GM23338 (cell line): ENCODE measurements at regions not wholly inside any gene's neighbourhood (a gene's known extent, or its start where the extent isn't known, plus 50 kb on each side); places are given as distances from the start of the nearest gene placed in this dataset.

ENCODE experiments used
- ATAC-seq: fragments of 200-7000 bp; cut with Tn5 transposase; 3 replicates; pipeline ENCODE4 v1.9.1; 2020
- DNase-seq: peaks from one replicate; pipeline ENCODE4 v3.0.0-alpha.2; 2015; ENCODE audit warnings: low spot score
- H2AFZ ChIP-seq: fragments of 200-600 bp; sonication (generic); 2 replicates; pipeline ENCODE4 v1.8.0; 2016; ENCODE audit warnings: antibody characterized with exemption, mild to moderate bottlenecking, moderate library complexity
- H3F3A ChIP-seq: fragments of 200-600 bp; sonication (generic); replicated peaks from 2 replicates; pipeline ENCODE4 v1.8.0; 2017; ENCODE audit warnings: antibody characterized with exemption, mixed run types, low read depth
- H3K27ac ChIP-seq: fragments of 200-600 bp; sonication (generic); 2 replicates; pipeline ENCODE4 v1.6.1; 2016; ENCODE audit warnings: low read depth
- H3K27me3 ChIP-seq: fragments of 200-600 bp; sonication (generic); 2 replicates; pipeline ENCODE4 v1.8.0; 2016; ENCODE audit warnings: mild to moderate bottlenecking, mixed run types, moderate library complexity; ENCODE audit not compliant: insufficient read depth
- H3K36me3 ChIP-seq: fragments of 200-600 bp; sonication (generic); 2 replicates; pipeline ENCODE4 v1.8.0; 2016; ENCODE audit warnings: mild to moderate bottlenecking; ENCODE audit not compliant: insufficient read depth
- H3K4me1 ChIP-seq: fragments of 200-600 bp; sonication (generic); 2 replicates; pipeline ENCODE4 v1.8.0; 2016; ENCODE audit warnings: mild to moderate bottlenecking, moderate library complexity; ENCODE audit not compliant: insufficient read depth
- H3K4me2 ChIP-seq: fragments of 200-600 bp; sonication (generic); 2 replicates; pipeline ENCODE4 v1.7.1; 2017; ENCODE audit warnings: mixed run types
- H3K4me3 ChIP-seq: fragments of 200-600 bp; sonication (generic); 2 replicates; pipeline ENCODE4 v1.6.1; 2016; ENCODE audit warnings: mixed run types
- H3K79me2 ChIP-seq: fragments of 200-600 bp; sonication (generic); replicated peaks from 2 replicates; pipeline ENCODE4 v1.8.0; 2017; ENCODE audit warnings: mild to moderate bottlenecking; ENCODE audit not compliant: insufficient read depth
- H3K9me2 ChIP-seq: fragments of 200-600 bp; sonication (generic); 2 replicates; pipeline ENCODE4 v1.8.0; 2017; ENCODE audit not compliant: insufficient read depth
- H4K20me1 ChIP-seq: fragments of 200-600 bp; sonication (generic); replicated peaks from 2 replicates; pipeline ENCODE4 v1.8.0; 2017; ENCODE audit warnings: mild to moderate bottlenecking; ENCODE audit not compliant: insufficient read depth
- H3K27ac Mint-ChIP-seq: 2 replicates; pipeline ENCODE4 v1.8.0; 2020; ENCODE audit warnings: inconsistent platforms, mild to moderate bottlenecking, moderate library complexity, mixed read lengths
- H3K27me3 Mint-ChIP-seq: 3 replicates; pipeline ENCODE4 v1.8.0; 2022; ENCODE audit warnings: low read depth, mild to moderate bottlenecking, moderate library complexity, mixed read lengths, inconsistent platforms; ENCODE audit not compliant: insufficient read depth, poor library complexity
- H3K36me3 Mint-ChIP-seq: 3 replicates; pipeline ENCODE4 v1.8.0; 2021; ENCODE audit warnings: low read depth, mild to moderate bottlenecking, inconsistent platforms, moderate library complexity, mixed read lengths
- H3K4me1 Mint-ChIP-seq: 3 replicates; pipeline ENCODE4 v1.8.0; 2020; ENCODE audit warnings: mild to moderate bottlenecking, inconsistent platforms, mixed read lengths
- H3K4me3 Mint-ChIP-seq: 3 replicates; pipeline ENCODE4 v1.8.0; 2021; ENCODE audit warnings: moderate library complexity, mild to moderate bottlenecking, inconsistent platforms, mixed read lengths
- H3K9me3 Mint-ChIP-seq: 3 replicates; pipeline ENCODE4 v1.8.0; 2020; ENCODE audit warnings: moderate library complexity, mild to moderate bottlenecking, inconsistent platforms, mixed read lengths
- CREB1 ChIP-seq: fragments of 250-450 bp; sonication (Bioruptor Pico); IDR thresholded peaks from 2 replicates; pipeline ENCODE4 v1.5.0; 2020; ENCODE audit warnings: low read depth, mild to moderate bottlenecking, moderate library complexity
- NANOG ChIP-seq: IDR thresholded peaks from 2 replicates; pipeline ENCODE4 v1.6.1; 2016; ENCODE audit warnings: antibody characterized with exemption, borderline replicate concordance
- STAT1 ChIP-seq: IDR thresholded peaks from one replicate; pipeline ENCODE4 v1.6.1; 2016; ENCODE audit warnings: antibody characterized with exemption; ENCODE audit not compliant: unreplicated experiment
- ZNF114 ChIP-seq: fragments of 250-450 bp; sonication (Bioruptor Pico); IDR thresholded peaks from 2 replicates; pipeline ENCODE4 v1.5.0; 2020; ENCODE audit warnings: mild to moderate bottlenecking, moderate library complexity
- ZNF331 ChIP-seq: fragments of 250-450 bp; sonication (Bioruptor Pico); IDR thresholded peaks from 2 replicates; pipeline ENCODE4 v1.5.0; 2020; ENCODE audit warnings: low read depth, mild to moderate bottlenecking, moderate library complexity
- TF ChIP-seq, protein P1 (sequence below), 2 experiments: fragments of 200-600 bp in 1 of 2; sonication (generic) in 1 of 2; conservative IDR thresholded peaks; 2 replicates each; pipeline versions ENCODE4 v1.5.1 to v1.6.1; 2016 to 2017; ENCODE audit warnings: antibody characterized with exemption in 2 of 2, low read depth in 2 of 2, mild to moderate bottlenecking in 2 of 2, moderate library complexity in 1 of 2
- TF ChIP-seq, protein P2 (sequence below): IDR thresholded peaks from one replicate; pipeline ENCODE4 v1.6.1; 2018; ENCODE audit warnings: antibody characterized with exemption; ENCODE audit not compliant: unreplicated experiment

DNA sequence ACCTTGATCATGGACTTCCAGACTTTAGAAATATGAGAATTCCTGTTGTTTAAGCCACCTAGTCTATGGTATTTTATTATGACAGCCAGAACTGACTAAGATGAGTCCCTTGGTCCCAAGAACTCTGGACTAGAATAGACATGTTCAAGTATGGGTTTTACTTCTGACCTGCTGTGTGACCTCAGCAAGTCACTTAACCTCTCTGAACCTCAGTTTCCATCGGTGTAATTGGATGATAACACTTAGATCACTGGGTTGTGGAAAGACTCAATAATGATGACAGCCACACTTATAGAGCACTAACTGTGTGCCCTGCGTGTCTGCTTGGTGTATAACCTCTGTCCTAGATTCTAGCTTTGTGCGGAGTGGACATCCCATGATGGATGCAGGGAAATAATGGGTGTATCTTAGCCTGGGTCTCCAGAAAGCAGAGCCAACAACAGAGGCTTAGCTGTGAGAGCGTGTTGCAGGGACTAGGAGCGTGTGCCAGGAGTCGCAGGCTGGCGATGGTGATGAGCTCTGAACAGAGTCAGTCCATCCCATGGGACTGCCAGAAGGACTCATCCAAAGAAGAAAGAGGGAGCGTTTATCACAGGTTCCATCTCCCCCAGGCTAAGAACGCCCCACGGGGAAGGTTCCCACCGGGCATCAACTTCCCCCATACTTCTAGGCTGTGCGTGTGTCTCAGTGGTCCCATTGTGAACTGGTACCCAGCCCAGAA lies 93.2 kb upstream of the TP53I11 start:
- no peaks in the 10 kb centered on the region for H3F3A ChIP-seq
- no peak overlapping the region for H3K4me3 Mint-ChIP-seq
- H3K27me3 ChIP-seq = no peaks in the 10 kb centered on the region
- no peaks in the 10 kb centered on the region for H3K79me2 ChIP-seq
- no peak overlapping the region for H3K4me2 ChIP-seq
- no peaks in the 10 kb centered on the region for H3K36me3 ChIP-seq
- no peaks in the 10 kb centered on the region for H3K4me1 ChIP-seq
- peaks cover 15% of the 10 kb centered on the region for H3K4me1 Mint-ChIP-seq
- TF ChIP-seq NANOG = no peak
- TF ChIP-seq, protein P1, sequence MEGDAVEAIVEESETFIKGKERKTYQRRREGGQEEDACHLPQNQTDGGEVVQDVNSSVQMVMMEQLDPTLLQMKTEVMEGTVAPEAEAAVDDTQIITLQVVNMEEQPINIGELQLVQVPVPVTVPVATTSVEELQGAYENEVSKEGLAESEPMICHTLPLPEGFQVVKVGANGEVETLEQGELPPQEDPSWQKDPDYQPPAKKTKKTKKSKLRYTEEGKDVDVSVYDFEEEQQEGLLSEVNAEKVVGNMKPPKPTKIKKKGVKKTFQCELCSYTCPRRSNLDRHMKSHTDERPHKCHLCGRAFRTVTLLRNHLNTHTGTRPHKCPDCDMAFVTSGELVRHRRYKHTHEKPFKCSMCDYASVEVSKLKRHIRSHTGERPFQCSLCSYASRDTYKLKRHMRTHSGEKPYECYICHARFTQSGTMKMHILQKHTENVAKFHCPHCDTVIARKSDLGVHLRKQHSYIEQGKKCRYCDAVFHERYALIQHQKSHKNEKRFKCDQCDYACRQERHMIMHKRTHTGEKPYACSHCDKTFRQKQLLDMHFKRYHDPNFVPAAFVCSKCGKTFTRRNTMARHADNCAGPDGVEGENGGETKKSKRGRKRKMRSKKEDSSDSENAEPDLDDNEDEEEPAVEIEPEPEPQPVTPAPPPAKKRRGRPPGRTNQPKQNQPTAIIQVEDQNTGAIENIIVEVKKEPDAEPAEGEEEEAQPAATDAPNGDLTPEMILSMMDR (conservative IDR thresholded peaks at IDR 0.05; ENCODE audit: low read depth in 2 of 2) = no peak
- no peak for TF ChIP-seq ZNF331 (CRISPR knock-in tag)
- no peak for TF ChIP-seq ZNF114 (CRISPR knock-in tag)
- TF ChIP-seq, protein P2, sequence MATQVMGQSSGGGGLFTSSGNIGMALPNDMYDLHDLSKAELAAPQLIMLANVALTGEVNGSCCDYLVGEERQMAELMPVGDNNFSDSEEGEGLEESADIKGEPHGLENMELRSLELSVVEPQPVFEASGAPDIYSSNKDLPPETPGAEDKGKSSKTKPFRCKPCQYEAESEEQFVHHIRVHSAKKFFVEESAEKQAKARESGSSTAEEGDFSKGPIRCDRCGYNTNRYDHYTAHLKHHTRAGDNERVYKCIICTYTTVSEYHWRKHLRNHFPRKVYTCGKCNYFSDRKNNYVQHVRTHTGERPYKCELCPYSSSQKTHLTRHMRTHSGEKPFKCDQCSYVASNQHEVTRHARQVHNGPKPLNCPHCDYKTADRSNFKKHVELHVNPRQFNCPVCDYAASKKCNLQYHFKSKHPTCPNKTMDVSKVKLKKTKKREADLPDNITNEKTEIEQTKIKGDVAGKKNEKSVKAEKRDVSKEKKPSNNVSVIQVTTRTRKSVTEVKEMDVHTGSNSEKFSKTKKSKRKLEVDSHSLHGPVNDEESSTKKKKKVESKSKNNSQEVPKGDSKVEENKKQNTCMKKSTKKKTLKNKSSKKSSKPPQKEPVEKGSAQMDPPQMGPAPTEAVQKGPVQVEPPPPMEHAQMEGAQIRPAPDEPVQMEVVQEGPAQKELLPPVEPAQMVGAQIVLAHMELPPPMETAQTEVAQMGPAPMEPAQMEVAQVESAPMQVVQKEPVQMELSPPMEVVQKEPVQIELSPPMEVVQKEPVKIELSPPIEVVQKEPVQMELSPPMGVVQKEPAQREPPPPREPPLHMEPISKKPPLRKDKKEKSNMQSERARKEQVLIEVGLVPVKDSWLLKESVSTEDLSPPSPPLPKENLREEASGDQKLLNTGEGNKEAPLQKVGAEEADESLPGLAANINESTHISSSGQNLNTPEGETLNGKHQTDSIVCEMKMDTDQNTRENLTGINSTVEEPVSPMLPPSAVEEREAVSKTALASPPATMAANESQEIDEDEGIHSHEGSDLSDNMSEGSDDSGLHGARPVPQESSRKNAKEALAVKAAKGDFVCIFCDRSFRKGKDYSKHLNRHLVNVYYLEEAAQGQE = no peak
- TF ChIP-seq STAT1 = no peak
- no peak for TF ChIP-seq CREB1 (CRISPR knock-in tag)
- DNase-seq (no peak), ATAC-seq (no peak)
- no peak overlapping the region for H3K4me3 ChIP-seq
- H3K36me3 Mint-ChIP-seq = no peaks in the 10 kb centered on the region
- no peak overlapping the region for H3K27ac Mint-ChIP-seq
- H3K9me3 Mint-ChIP-seq = no peaks in the 10 kb centered on the region; the same call in 2 of the 3 replicates
- H3K27me3 Mint-ChIP-seq = peaks cover 3% of the 10 kb centered on the region
- no peaks in the 10 kb centered on the region for H3K9me2 ChIP-seq
- H4K20me1 ChIP-seq = no peaks in the 10 kb centered on the region
- H3K27ac ChIP-seq = no peak overlapping the region
- no peak overlapping the region for H2AFZ ChIP-seq

- no peak overlapping the region; the same call in 2 of the 3 replicates for H3K4me3 Mint-ChIP-seq
- H2AFZ ChIP-seq = no peak overlapping the region
- no peak for ATAC-seq
- no peaks in the 10 kb centered on the region for H3K79me2 ChIP-seq
- no peak overlapping the region for H3K4me2 ChIP-seq
- H3K36me3 ChIP-seq = no peaks in the 10 kb centered on the region
- H3F3A ChIP-seq = no peaks in the 10 kb centered on the region
- no peaks in the 10 kb centered on the region for H3K9me3 Mint-ChIP-seq
- no peaks in the 10 kb centered on the region for H3K27me3 ChIP-seq
- H3K27ac Mint-ChIP-seq = no peak overlapping the region
- H4K20me1 ChIP-seq = no peaks in the 10 kb centered on the region
- no peaks in the 10 kb centered on the region for H3K36me3 Mint-ChIP-seq
- H3K4me1 Mint-ChIP-seq = peaks cover 15% of the 10 kb centered on the region
- H3K27ac ChIP-seq = no peak overlapping the region
- no peaks in the 10 kb centered on the region for H3K9me2 ChIP-seq
- DNase-seq = no peak
- H3K4me3 ChIP-seq = no peak overlapping the region
- H3K4me1 ChIP-seq = no peaks in the 10 kb centered on the region
- H3K27me3 Mint-ChIP-seq = peaks cover 8% of the 10 kb centered on the region
- TF ChIP-seq, protein P2 = no peak
- TF ChIP-seq STAT1 = no peak
- TF ChIP-seq, protein P1 (conservative IDR thresholded peaks at IDR 0.05; ENCODE audit: low read depth in 2 of 2) = no peak
Observed at GRCh38 chr11:45045683-45046471, 95.2 kb upstream of the TP53I11 start.
